T47D (cell line): ENCODE measurements at regions not wholly inside any gene's neighbourhood (a gene's known extent, or its start where the extent isn't known, plus 50 kb on each side); places are given as distances from the start of the nearest gene placed in this dataset.
"Not testable (repeated sequence)": the region's sequence is repeated elsewhere in the genome, so short reads cannot be mapped to it uniquely, and the experiment has no call there.

Experiments
- DNase-seq, 2 experiments: peaks; one replicate each; pipeline versions ENCODE4 v3.0.0 to v3.0.0-alpha.2; 2011 to 2012; ENCODE audit warnings: low read depth in 1 of 2, low spot score in 1 of 2
- JUND ChIP-seq: IDR thresholded peaks from 2 replicates; pipeline ENCODE4 v1.6.1; 2012; ENCODE audit warnings: low read depth
- in situ Hi-C: cut with HindIII; loops from 2 replicates; pipeline ENCODE4 v1.10.0; 2016; ENCODE audit warnings: low sequenced_read_pairs, low pct_unique_long_range_greater_than_20kb

- no peak for DNase-seq
- in situ Hi-C loops: no loop called here
- TF ChIP-seq JUND: no peak
Measured at GRCh38 chr9:79480639-79481038, 91.1 kb upstream of the TLE4 start.

GRCh38 chr9:79481846-79482477, 89.8 kb upstream of the TLE4 start:
- DNase-seq: no peak
- TF ChIP-seq JUND: no peak
- in situ Hi-C loops: no loop called here

- in situ Hi-C loops: no loop called here
- no peak for DNase-seq
- no peak for TF ChIP-seq JUND
Measured at GRCh38 chr9:79485258-79485657, 86.5 kb upstream of the TLE4 start.

GRCh38 chr9:79489261-79490000, 82.3 kb upstream of the TLE4 start:
- in situ Hi-C loops: no loop called here
- TF ChIP-seq JUND: peak; percentile 75
- peak; percentile 18 to 89 for DNase-seq

- TF ChIP-seq JUND: no peak
- in situ Hi-C loops: no loop called here
- no peak for DNase-seq
Measured at GRCh38 chr9:79490657-79491248, 81.0 kb upstream of the TLE4 start.

- in situ Hi-C loops: no loop called here
- DNase-seq: no peak
- TF ChIP-seq JUND: no peak
Measured at GRCh38 chr9:79492092-79493009, 79.4 kb upstream of the TLE4 start.

- in situ Hi-C loops: not testable (repeated sequence)
Measured at GRCh38 chr9:79500196-79500864, 71.4 kb upstream of the TLE4 start.

GRCh38 chr9:79501546-79501945, 70.2 kb upstream of the TLE4 start:
- in situ Hi-C loops: no loop called here
- no peak for DNase-seq
- TF ChIP-seq JUND: no peak

More at GRCh38 chr9:79500196-79500864, 71.4 kb upstream of the TLE4 start:
- not testable (repeated sequence) for DNase-seq

GRCh38 chr9:79507801-79508200, 64.0 kb upstream of the TLE4 start:
- no peak for TF ChIP-seq JUND
- in situ Hi-C loops: no loop called here
- no peak for DNase-seq

- no peak for TF ChIP-seq JUND
- in situ Hi-C loops: no loop called here
- DNase-seq: no peak
Measured at GRCh38 chr9:79512251-79512650, 59.5 kb upstream of the TLE4 start.
